DND-41 (cell line): ENCODE measurements at regions not wholly inside any gene's neighbourhood (a gene's known extent, or its start where the extent isn't known, plus 50 kb on each side); places are given as distances from the start of the nearest gene placed in this dataset.

Experiments
- ATAC-seq: fragments of 200-7000 bp; cut with Tn5 transposase; 3 replicates; pipeline ENCODE4 v1.9.1; 2021; ENCODE audit warnings: low read depth; ENCODE audit not compliant: insufficient read depth
- DNase-seq: peaks from one replicate; pipeline ENCODE4 v3.0.0-alpha.2; 2020
- H2AFZ ChIP-seq: 2 replicates; pipeline ENCODE4 v1.6.0; 2012; ENCODE audit warnings: low read depth, low read length
- H3K27ac ChIP-seq: 2 replicates; pipeline ENCODE4 v1.5.1; 2012; ENCODE audit warnings: low read length, inconsistent platforms
- H3K27me3 ChIP-seq: fragments of 200-600 bp; sonication (generic); 2 replicates; pipeline ENCODE4 v1.6.0; 2012; ENCODE audit warnings: low read length, mild to moderate bottlenecking, inconsistent platforms; ENCODE audit not compliant: insufficient read depth, poor library complexity
- H3K36me3 ChIP-seq: 2 replicates; pipeline ENCODE4 v1.5.1; 2012; ENCODE audit warnings: low read length, inconsistent platforms; ENCODE audit not compliant: insufficient read depth
- H3K4me1 ChIP-seq: 2 replicates; pipeline ENCODE4 v1.5.1; 2012; ENCODE audit warnings: mild to moderate bottlenecking, low read length; ENCODE audit not compliant: insufficient read depth
- H3K4me2 ChIP-seq: 2 replicates; pipeline ENCODE4 v1.6.0; 2012; ENCODE audit warnings: mild to moderate bottlenecking, moderate library complexity, low read length, inconsistent platforms; ENCODE audit not compliant: insufficient read depth
- H3K4me3 ChIP-seq, 2 experiments: fragments of 200-600 bp in 1 of 2; shearing (Covaris generic) in 1 of 2; 2 replicates each; pipeline ENCODE4 v1.5.1; 2012 to 2016; ENCODE audit warnings: inconsistent platforms in 2 of 2, low read length in 2 of 2, mild to moderate bottlenecking in 2 of 2, low read depth in 1 of 2, moderate library complexity in 1 of 2
- H3K79me2 ChIP-seq: 2 replicates; pipeline ENCODE4 v1.6.0; 2012; ENCODE audit warnings: low read length, inconsistent platforms; ENCODE audit not compliant: insufficient read depth
- H3K9ac ChIP-seq: 2 replicates; pipeline ENCODE4 v1.6.0; 2012; ENCODE audit warnings: low read depth, mild to moderate bottlenecking, inconsistent platforms, low read length, moderate library complexity
- H3K9me3 ChIP-seq: 2 replicates; pipeline ENCODE4 v1.5.1; 2012; ENCODE audit warnings: low read length, moderate library complexity, mild to moderate bottlenecking, inconsistent platforms; ENCODE audit not compliant: insufficient read depth, severe bottlenecking
- H4K20me1 ChIP-seq: 2 replicates; pipeline ENCODE4 v1.6.0; 2012; ENCODE audit warnings: low read length; ENCODE audit not compliant: insufficient read depth
- EZH2 ChIP-seq: IDR thresholded peaks from 3 replicates; pipeline ENCODE4 v1.6.1; 2012; ENCODE audit warnings: borderline replicate concordance, low read depth, mild to moderate bottlenecking, moderate library complexity, low read length, inconsistent platforms; ENCODE audit not compliant: severe bottlenecking
- TF ChIP-seq, protein P1 (sequence below): IDR thresholded peaks from 2 replicates; pipeline ENCODE4 v1.5.1; 2012; ENCODE audit warnings: borderline replicate concordance, low read length, moderate library complexity, mild to moderate bottlenecking; ENCODE audit not compliant: poor library complexity, severe bottlenecking; ENCODE audit errors: extremely low read depth

DNA sequence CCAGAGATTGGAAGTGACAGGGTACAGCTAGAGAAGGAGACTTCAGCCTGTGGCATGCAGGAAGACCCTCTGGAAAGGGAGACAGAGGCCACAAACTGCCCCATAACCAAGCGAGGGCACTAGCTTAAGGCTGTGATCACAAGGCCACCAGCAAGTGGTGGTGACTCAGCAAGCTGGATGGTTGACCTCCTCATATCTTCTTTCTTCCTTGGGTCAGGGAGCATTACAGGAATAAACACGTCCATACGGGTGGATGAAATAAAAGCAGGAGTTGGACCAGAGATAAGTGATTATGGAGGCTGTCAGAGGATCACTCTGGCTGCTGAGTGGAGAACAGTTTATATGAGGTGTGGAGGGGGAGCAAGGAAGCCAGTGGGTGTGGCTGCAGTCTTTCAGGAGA lies 234.6 kb upstream of the TAS2R1 start:
- no peak overlapping the region for H3K4me2 ChIP-seq
- H3K9me3 ChIP-seq, result peaks cover 20% of the 10 kb centered on the region
- H3K9ac ChIP-seq, result no peak overlapping the region
- no peaks in the 10 kb centered on the region for H3K27me3 ChIP-seq
- H3K4me3 ChIP-seq, result no peak overlapping the region
- no peak for ATAC-seq
- H4K20me1 ChIP-seq, result no peaks in the 10 kb centered on the region
- no peaks in the 10 kb centered on the region for H3K36me3 ChIP-seq
- DNase-seq, result no peak
- H3K4me1 ChIP-seq, result no peaks in the 10 kb centered on the region
- no peak overlapping the region for H3K27ac ChIP-seq
- no peaks in the 10 kb centered on the region for H3K79me2 ChIP-seq
- TF ChIP-seq EZH2, result no peak
- TF ChIP-seq, protein P1, sequence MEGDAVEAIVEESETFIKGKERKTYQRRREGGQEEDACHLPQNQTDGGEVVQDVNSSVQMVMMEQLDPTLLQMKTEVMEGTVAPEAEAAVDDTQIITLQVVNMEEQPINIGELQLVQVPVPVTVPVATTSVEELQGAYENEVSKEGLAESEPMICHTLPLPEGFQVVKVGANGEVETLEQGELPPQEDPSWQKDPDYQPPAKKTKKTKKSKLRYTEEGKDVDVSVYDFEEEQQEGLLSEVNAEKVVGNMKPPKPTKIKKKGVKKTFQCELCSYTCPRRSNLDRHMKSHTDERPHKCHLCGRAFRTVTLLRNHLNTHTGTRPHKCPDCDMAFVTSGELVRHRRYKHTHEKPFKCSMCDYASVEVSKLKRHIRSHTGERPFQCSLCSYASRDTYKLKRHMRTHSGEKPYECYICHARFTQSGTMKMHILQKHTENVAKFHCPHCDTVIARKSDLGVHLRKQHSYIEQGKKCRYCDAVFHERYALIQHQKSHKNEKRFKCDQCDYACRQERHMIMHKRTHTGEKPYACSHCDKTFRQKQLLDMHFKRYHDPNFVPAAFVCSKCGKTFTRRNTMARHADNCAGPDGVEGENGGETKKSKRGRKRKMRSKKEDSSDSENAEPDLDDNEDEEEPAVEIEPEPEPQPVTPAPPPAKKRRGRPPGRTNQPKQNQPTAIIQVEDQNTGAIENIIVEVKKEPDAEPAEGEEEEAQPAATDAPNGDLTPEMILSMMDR, result no peak
- no peak overlapping the region for H2AFZ ChIP-seq

DNA sequence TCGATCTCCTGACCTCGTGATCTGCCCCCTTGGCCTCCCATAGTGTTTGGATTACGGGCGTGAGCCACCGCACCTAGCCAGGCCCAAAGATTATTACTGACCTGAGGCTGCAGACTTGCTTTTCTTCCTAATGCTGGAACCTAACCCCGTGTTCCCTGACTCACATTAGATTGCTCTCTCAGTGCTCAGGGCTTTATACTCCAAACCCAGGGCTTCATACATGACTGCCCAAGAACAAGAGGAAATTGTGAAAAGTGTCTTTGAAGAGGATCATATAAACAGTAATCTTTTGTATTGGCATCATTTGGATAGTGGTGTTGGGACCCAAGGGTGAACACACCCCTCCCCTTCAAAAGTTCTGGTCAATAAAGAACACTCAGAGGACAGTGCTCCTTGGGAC lies 233.3 kb upstream of the TAS2R1 start:
- TF ChIP-seq, protein P1, result no peak
- no peak for TF ChIP-seq EZH2
- H3K27me3 ChIP-seq, result no peaks in the 10 kb centered on the region
- H3K4me2 ChIP-seq, result no peak overlapping the region
- no peak for ATAC-seq
- no peak overlapping the region for H3K9ac ChIP-seq
- DNase-seq, result no peak
- H3K36me3 ChIP-seq, result no peaks in the 10 kb centered on the region
- no peak overlapping the region for H3K4me3 ChIP-seq
- H4K20me1 ChIP-seq, result no peaks in the 10 kb centered on the region
- H2AFZ ChIP-seq, result no peak overlapping the region
- no peaks in the 10 kb centered on the region for H3K79me2 ChIP-seq
- peaks cover 20% of the 10 kb centered on the region for H3K9me3 ChIP-seq
- no peaks in the 10 kb centered on the region for H3K4me1 ChIP-seq
- no peak overlapping the region for H3K27ac ChIP-seq

DNA sequence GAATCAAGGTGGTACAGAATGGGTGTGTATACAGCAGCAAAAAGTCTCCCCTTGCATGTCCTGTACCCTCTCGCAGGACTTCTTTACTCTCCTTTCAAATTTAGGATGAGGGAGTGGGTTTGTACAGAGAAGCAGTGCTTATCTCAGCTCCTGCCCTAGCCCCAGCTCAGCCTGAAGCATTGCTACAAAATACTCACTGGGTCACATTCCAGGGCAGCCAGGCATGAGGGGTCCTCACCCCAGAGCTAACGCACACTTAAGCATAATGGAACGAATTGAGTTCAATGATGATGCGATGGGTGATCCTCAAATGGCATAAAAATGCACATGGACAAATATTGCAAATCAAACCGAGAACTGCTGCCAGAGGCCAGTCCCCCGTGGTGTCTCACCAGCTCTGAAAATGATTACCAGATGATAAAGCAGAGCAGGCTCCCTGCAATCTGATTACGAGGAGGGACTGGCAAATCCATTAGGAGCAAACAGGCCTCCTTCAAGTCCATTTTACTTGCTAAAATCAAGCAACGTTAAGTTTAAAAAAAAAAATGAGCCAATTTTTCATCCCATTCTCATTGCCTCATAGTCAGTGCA lies 231.6 kb upstream of the TAS2R1 start:
- no peak overlapping the region for H3K4me2 ChIP-seq
- peaks cover 17% of the 10 kb centered on the region for H3K9me3 ChIP-seq
- no peaks in the 10 kb centered on the region for H4K20me1 ChIP-seq
- no peak overlapping the region for H3K4me3 ChIP-seq
- no peaks in the 10 kb centered on the region for H3K79me2 ChIP-seq
- no peak overlapping the region for H2AFZ ChIP-seq
- no peak for ATAC-seq
- H3K9ac ChIP-seq, result no peak overlapping the region
- no peak overlapping the region for H3K27ac ChIP-seq
- TF ChIP-seq, protein P1, result no peak
- TF ChIP-seq EZH2, result no peak
- H3K36me3 ChIP-seq, result no peaks in the 10 kb centered on the region
- no peaks in the 10 kb centered on the region for H3K4me1 ChIP-seq
- DNase-seq, result no peak
- no peaks in the 10 kb centered on the region for H3K27me3 ChIP-seq
